Uterus (tissue), 3 donors: ENCODE measurements at regions not wholly inside any gene's neighbourhood (a gene's known extent, or its start where the extent isn't known, plus 50 kb on each side); places are given as distances from the start of the nearest gene placed in this dataset.

Source experiments
- DNase-seq, 2 donors: peaks; one replicate each; pipeline ENCODE4 v3.0.0-alpha.2; 2019 to 2020
- H3K27ac ChIP-seq, 2 donors: fragments of 200-600 bp; sonication (generic); 1 replicate in 1 of 2; 2 replicates in 1 of 2; pipeline ENCODE4 v1.5.1; 2016 to 2018
- H3K27me3 ChIP-seq, 2 donors: fragments of 200-600 bp; sonication (generic); one replicate each; pipeline ENCODE4 v1.5.1; 2018 to 2019; ENCODE audit warnings: control low read depth in 1 of 2
- H3K36me3 ChIP-seq, 2 donors: fragments of 200-600 bp; sonication (generic); one replicate each; pipeline ENCODE4 v1.5.1; 2019; ENCODE audit warnings: control low read depth in 1 of 2
- H3K4me1 ChIP-seq, 2 donors: fragments of 200-600 bp; sonication (generic); one replicate each; pipeline ENCODE4 v1.5.1; 2018 to 2019; ENCODE audit warnings: control low read depth in 1 of 2
- H3K4me3 ChIP-seq, 2 donors: fragments of 200-600 bp; sonication (generic); 1 replicate in 1 of 2; 2 replicates in 1 of 2; pipeline ENCODE4 v1.5.1; 2018 to 2019; ENCODE audit warnings: mild to moderate bottlenecking in 1 of 2
- H3K9me3 ChIP-seq, 2 donors: fragments of 200-600 bp; sonication (generic); one replicate each; pipeline ENCODE4 v1.5.1; 2019; ENCODE audit warnings: control low read depth in 1 of 2
- POLR2A ChIP-seq, 2 donors: fragments of 450-650 bp; IDR thresholded peaks; one replicate each; pipeline ENCODE4 v1.6.1; 2016; ENCODE audit warnings: antibody characterized with exemption in 2 of 2, mild to moderate bottlenecking in 1 of 2, moderate library complexity in 1 of 2
- intact Hi-C: fragments of 100-400 bp; cut with DNase I; formaldehyde crosslinking; loops from one replicate; pipeline ENCODE4 v1.15.1; 2023; ENCODE audit warnings: low total_unique reads
- TF ChIP-seq, protein P1 (sequence below), 4 experiments: fragments of 200-600 bp in 2 of 4; fragments of 450-650 bp in 2 of 4; sonication (generic) in 2 of 4; IDR thresholded peaks; one replicate each; pipeline ENCODE4 v1.5.1; 2016 to 2019; ENCODE audit warnings: antibody characterized with exemption in 4 of 4, mild to moderate bottlenecking in 2 of 4, moderate library complexity in 1 of 4
- donor health status: DM: yes; HTN: yes; CAD: no.

DNA sequence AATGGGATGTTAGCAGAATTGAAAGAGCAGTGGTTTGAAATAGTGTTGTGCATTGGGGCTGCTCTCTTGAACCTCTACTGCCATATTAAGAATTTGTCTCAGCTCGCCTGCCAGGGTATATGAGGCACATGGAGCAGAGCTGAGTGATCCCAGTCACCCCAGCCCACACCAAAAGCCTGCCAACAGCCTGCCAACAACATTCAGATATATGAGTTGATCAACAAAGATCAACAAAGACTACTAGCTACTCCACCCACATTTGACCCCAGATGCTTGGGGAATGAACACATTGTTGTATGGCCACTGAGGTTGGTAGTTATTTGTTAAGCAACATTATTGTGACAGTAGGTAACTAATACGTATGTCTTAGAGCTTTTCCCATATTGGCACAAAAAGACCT lies 570.9 kb upstream of the IL12A start:
- H3K27me3 ChIP-seq: no peaks in the 10 kb centered on the region
- H3K4me3 ChIP-seq: no peak overlapping the region
- TF ChIP-seq, protein P1, sequence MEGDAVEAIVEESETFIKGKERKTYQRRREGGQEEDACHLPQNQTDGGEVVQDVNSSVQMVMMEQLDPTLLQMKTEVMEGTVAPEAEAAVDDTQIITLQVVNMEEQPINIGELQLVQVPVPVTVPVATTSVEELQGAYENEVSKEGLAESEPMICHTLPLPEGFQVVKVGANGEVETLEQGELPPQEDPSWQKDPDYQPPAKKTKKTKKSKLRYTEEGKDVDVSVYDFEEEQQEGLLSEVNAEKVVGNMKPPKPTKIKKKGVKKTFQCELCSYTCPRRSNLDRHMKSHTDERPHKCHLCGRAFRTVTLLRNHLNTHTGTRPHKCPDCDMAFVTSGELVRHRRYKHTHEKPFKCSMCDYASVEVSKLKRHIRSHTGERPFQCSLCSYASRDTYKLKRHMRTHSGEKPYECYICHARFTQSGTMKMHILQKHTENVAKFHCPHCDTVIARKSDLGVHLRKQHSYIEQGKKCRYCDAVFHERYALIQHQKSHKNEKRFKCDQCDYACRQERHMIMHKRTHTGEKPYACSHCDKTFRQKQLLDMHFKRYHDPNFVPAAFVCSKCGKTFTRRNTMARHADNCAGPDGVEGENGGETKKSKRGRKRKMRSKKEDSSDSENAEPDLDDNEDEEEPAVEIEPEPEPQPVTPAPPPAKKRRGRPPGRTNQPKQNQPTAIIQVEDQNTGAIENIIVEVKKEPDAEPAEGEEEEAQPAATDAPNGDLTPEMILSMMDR (IDR thresholded peaks at IDR 0.05): no peak
- TF ChIP-seq POLR2A (IDR thresholded peaks at IDR 0.05): no peak
- H3K4me1 ChIP-seq: no peaks in the 10 kb centered on the region
- no peaks in the 10 kb centered on the region for H3K9me3 ChIP-seq
- no peak overlapping the region for H3K27ac ChIP-seq
- no peak for DNase-seq
- no peaks in the 10 kb centered on the region for H3K36me3 ChIP-seq
- intact Hi-C loops: no loop called here

DNA sequence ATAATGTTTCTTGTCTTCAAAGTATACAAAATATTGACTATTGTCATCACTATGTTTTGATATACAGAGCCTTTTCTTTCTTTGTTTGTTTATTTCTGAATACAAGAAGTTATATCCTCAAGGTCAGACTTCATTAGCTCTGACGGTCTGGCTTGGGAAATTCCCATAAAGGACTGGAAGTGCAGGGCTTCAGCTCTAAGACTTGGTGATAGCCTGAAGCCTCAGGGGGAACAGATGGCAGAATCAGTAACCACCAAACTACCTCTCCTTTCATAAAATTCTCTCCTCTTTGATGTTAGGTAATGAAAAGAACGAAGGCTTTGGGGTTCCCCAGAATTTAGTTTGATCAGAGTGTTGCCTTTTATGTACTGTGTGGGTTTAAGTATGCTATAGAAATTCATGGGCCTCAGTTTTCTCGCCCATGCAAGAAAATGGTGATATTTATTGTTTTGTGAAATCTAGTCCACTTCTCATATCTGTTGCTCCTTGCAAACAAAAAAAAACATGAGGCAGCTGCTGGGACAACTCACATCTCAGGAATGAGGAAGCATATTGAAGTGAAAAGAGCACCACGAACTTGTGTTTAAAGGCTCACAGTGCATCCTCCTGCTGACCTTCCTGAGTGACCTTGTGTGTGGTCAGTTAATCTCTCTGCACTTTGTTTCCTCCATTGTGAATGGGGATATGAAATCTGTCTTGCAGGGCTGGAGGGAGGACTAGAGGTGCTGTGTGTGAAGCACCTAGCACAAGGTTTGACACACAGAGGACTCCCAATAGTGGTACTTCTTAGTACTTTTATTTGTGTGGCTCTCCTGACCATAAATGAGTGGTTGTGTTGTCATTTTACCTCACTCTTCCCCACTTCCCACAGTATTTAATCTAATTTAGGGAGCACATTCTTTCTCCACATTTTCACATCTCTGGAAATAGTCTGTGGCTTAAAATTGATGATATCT lies 569.8 kb upstream of the IL12A start:
- H3K27me3 ChIP-seq: no peaks in the 10 kb centered on the region
- no peak overlapping the region for H3K27ac ChIP-seq
- no peak for DNase-seq
- H3K4me3 ChIP-seq: no peak overlapping the region
- no peaks in the 10 kb centered on the region for H3K9me3 ChIP-seq
- TF ChIP-seq POLR2A (IDR thresholded peaks at IDR 0.05): no peak
- TF ChIP-seq, protein P1 (IDR thresholded peaks at IDR 0.05): no peak
- no peaks in the 10 kb centered on the region for H3K36me3 ChIP-seq
- H3K4me1 ChIP-seq: no peaks in the 10 kb centered on the region
- intact Hi-C loops: no loop called here

DNA sequence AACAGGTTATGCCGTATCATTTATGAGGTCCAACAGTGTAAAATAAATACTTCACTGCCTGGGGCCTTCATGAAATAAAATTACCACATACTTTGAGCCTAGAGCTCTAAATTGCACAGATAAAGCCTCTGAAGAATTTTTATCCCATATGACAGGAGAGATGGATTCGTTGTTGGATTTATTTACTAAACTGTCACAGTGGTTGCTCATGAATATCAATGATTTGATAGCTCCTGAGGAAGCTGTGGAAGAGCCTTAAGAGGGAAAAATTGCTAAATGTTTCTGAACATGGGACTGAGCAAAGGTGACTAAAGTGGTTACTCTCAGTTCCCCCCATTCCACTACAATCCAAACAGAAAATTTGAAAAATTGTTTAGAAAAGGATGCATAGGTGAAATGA lies 558.9 kb upstream of the IL12A start:
- TF ChIP-seq POLR2A (IDR thresholded peaks at IDR 0.05): no peak
- TF ChIP-seq, protein P1 (IDR thresholded peaks at IDR 0.05): no peak
- Histone ChIP-seq H3K27ac (no peak overlapping the region), H3K9me3 (no peaks in the 10 kb centered on the region), H3K4me1 (no peaks in the 10 kb centered on the region), H3K36me3 (no peaks in the 10 kb centered on the region), H3K27me3 (no peaks in the 10 kb centered on the region), H3K4me3 (no peak overlapping the region)
- intact Hi-C loops: no loop called here
- DNase-seq: no peak

DNA sequence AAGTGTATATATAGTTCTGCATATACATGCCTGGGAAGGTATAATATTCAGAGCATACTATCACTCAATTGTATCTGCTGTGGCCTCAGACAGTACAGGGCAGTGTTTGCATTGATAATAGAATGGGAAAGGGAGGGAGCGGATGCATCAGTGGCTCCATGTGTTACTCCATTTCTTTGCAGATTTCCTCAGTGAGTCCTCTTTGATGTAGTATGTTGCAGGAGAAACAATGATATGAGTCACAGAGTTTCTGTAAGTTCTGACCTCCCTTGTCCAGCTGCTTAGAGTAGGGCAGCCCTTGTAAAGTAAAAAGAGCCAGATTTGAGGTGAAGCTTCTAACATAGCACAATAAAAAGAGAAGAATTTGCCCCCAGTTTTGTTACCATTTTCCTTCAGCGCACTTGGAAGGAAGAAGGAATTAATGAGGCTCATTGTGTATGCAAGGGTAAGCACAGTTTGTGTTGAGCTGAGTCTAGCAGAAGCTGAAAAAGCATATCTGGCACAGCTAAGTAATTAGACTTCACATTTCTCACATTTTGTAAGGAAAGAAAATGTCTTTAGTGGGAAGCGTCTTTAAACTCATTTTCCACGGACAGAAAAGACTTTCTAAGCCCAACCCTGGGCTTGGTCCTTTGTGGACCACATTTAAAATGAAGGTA lies 555.8 kb upstream of the IL12A start:
- H3K27ac ChIP-seq: no peak overlapping the region
- H3K27me3 ChIP-seq: no peaks in the 10 kb centered on the region
- intact Hi-C loops: no loop called here
- no peaks in the 10 kb centered on the region for H3K36me3 ChIP-seq
- H3K4me3 ChIP-seq: no peak overlapping the region
- no peak for DNase-seq
- H3K9me3 ChIP-seq: no peaks in the 10 kb centered on the region
- H3K4me1 ChIP-seq: no peaks in the 10 kb centered on the region
- TF ChIP-seq, protein P1 (IDR thresholded peaks at IDR 0.05): no peak
- no peak for TF ChIP-seq POLR2A (IDR thresholded peaks at IDR 0.05)

DNA sequence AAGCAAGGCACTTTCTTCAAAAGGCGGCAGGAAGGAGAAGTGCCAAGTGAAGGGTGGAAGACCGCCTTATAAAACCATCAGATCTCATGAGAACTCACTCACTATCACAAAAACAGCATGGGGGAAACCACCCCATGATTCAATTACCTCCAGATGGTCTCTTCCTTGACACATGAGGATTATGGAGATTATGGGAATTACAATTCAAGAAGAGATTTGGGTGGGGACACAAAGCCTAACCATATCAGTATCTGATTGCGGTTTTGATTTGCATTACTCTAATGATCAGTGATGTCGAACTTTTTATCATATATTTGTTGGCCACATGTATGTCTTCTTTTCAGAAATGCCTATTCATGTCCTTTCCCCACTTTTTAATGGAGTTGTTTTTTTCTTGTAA lies 549.3 kb upstream of the IL12A start:
- Histone ChIP-seq H3K27ac (no peak overlapping the region), H3K36me3 (no peaks in the 10 kb centered on the region), H3K4me1 (no peaks in the 10 kb centered on the region), H3K4me3 (no peak overlapping the region), H3K27me3 (no peaks in the 10 kb centered on the region), H3K9me3 (no peaks in the 10 kb centered on the region)
- no peak for TF ChIP-seq POLR2A (IDR thresholded peaks at IDR 0.05)
- TF ChIP-seq, protein P1 (IDR thresholded peaks at IDR 0.05): no peak
- no peak for DNase-seq
- intact Hi-C loops: no loop called here
